Progenitor cell of endocrine pancreas (in vitro differentiated cells): ENCODE measurements at regions not wholly inside any gene's neighbourhood (a gene's known extent, or its start where the extent isn't known, plus 50 kb on each side); places are given as distances from the start of the nearest gene placed in this dataset.

Source experiments
- DNase-seq: peaks from one replicate; pipeline ENCODE4 v3.0.0; 2021; ENCODE audit warnings: low spot score; ENCODE audit not compliant: unreplicated experiment
- H3K27ac Mint-ChIP-seq: 2 replicates; pipeline ENCODE4 v1.8.0; 2021; ENCODE audit warnings: mild to moderate bottlenecking, moderate library complexity, mixed read lengths
- H3K27me3 Mint-ChIP-seq: 2 replicates; pipeline ENCODE4 v1.8.0; 2021; ENCODE audit warnings: mixed read lengths
- H3K36me3 Mint-ChIP-seq: 2 replicates; pipeline ENCODE4 v1.8.0; 2022; ENCODE audit warnings: mixed read lengths; ENCODE audit not compliant: insufficient read depth
- H3K4me1 Mint-ChIP-seq: 2 replicates; pipeline ENCODE4 v1.8.0; 2021; ENCODE audit warnings: low read depth, mixed read lengths
- H3K4me3 Mint-ChIP-seq: 2 replicates; pipeline ENCODE4 v1.8.0; 2021; ENCODE audit warnings: low read depth, mild to moderate bottlenecking, moderate library complexity, mixed read lengths
- H3K9me3 Mint-ChIP-seq: 2 replicates; pipeline ENCODE4 v1.8.0; 2021; ENCODE audit warnings: low read depth, mixed read lengths
- TF ChIP-seq, protein P1 (sequence below): fragments of 200-600 bp; sonication (generic); IDR thresholded peaks from one replicate; pipeline ENCODE4 v1.5.0; 2021; ENCODE audit warnings: antibody characterized with exemption, mild to moderate bottlenecking; ENCODE audit not compliant: unreplicated experiment

DNA sequence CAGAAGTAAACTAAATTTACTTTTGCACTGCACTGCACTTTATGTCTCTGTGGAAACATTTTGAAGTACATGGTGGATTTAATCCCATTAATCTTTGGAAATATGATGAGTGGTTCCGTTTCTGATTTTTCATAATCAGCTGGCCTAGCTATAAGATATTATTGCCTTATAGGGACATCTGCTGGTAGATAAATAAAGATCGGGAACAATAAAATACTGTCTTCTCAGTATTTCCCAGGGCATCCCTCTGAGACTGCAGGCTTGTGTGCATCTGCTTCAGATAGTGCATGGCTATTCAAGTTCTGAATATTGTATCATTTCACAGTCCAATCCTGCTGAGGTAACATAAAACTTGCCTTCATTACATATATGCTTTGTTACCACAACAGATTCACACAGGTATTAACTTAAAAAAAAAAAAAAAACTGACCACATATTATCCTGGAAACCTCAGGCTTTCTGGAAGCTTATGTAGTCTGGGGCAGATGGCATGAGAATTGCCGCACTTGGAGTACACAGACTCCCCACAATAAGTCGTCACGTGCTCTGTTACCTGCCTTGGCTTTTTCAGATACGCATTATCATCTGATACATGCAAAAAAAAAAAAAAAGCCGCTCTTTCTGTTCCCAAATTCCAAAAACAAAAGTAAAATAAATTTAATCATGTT lies 330.8 kb upstream of the AGTR1 start:
- H3K4me1 Mint-ChIP-seq = peaks cover 4% of the 10 kb centered on the region
- no peak overlapping the region for H3K27ac Mint-ChIP-seq
- no peak for DNase-seq
- no peaks in the 10 kb centered on the region for H3K27me3 Mint-ChIP-seq
- H3K4me3 Mint-ChIP-seq = no peak overlapping the region
- TF ChIP-seq, protein P1, sequence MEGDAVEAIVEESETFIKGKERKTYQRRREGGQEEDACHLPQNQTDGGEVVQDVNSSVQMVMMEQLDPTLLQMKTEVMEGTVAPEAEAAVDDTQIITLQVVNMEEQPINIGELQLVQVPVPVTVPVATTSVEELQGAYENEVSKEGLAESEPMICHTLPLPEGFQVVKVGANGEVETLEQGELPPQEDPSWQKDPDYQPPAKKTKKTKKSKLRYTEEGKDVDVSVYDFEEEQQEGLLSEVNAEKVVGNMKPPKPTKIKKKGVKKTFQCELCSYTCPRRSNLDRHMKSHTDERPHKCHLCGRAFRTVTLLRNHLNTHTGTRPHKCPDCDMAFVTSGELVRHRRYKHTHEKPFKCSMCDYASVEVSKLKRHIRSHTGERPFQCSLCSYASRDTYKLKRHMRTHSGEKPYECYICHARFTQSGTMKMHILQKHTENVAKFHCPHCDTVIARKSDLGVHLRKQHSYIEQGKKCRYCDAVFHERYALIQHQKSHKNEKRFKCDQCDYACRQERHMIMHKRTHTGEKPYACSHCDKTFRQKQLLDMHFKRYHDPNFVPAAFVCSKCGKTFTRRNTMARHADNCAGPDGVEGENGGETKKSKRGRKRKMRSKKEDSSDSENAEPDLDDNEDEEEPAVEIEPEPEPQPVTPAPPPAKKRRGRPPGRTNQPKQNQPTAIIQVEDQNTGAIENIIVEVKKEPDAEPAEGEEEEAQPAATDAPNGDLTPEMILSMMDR = no peak
- peaks cover 4% of the 10 kb centered on the region for H3K9me3 Mint-ChIP-seq
- H3K36me3 Mint-ChIP-seq = no peaks in the 10 kb centered on the region

DNA sequence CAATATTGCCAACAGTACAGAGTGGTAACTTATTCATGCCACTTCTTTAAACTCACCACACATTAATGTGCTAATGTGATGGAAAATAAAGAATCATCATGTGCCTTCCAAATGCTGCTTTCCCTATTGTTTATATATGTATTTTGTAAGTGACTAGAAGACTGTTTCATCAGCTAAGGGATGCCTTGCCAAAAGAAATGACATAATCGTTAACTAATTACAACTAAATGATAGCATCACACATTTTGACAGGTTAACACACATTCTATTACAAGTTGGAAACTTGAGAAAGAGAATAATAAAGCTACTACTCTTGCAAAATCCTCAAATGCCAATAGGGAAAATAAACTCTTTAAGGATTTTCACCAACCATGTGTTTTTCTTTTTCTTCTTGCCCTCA lies 329.9 kb upstream of the AGTR1 start:
- TF ChIP-seq, protein P1 = no peak
- H3K4me1 Mint-ChIP-seq = peaks cover 4% of the 10 kb centered on the region
- no peak overlapping the region for H3K4me3 Mint-ChIP-seq
- peaks cover 4% of the 10 kb centered on the region for H3K9me3 Mint-ChIP-seq
- no peaks in the 10 kb centered on the region for H3K27me3 Mint-ChIP-seq
- H3K36me3 Mint-ChIP-seq = no peaks in the 10 kb centered on the region
- no peak overlapping the region for H3K27ac Mint-ChIP-seq
- no peak for DNase-seq

- Mint-ChIP-seq H3K27me3 (no peaks in the 10 kb centered on the region), H3K27ac (no peak overlapping the region), H3K9me3 (peaks cover 4% of the 10 kb centered on the region), H3K4me1 (peaks cover 4% of the 10 kb centered on the region), H3K4me3 (no peak overlapping the region), H3K36me3 (no peaks in the 10 kb centered on the region)
- DNase-seq = no peak
- TF ChIP-seq, protein P1 = no peak
Measured at GRCh38 chr3:148369381-148369780, 328.3 kb upstream of the AGTR1 start.

- H3K9me3 Mint-ChIP-seq = no peaks in the 10 kb centered on the region
- H3K27me3 Mint-ChIP-seq = no peaks in the 10 kb centered on the region
- DNase-seq = no peak
- H3K27ac Mint-ChIP-seq = no peak overlapping the region
- H3K4me3 Mint-ChIP-seq = no peak overlapping the region
- peaks cover 2% of the 10 kb centered on the region for H3K4me1 Mint-ChIP-seq
- TF ChIP-seq, protein P1 = no peak
- H3K36me3 Mint-ChIP-seq = no peaks in the 10 kb centered on the region
Measured at GRCh38 chr3:148372206-148372875, 325.4 kb upstream of the AGTR1 start.

DNA sequence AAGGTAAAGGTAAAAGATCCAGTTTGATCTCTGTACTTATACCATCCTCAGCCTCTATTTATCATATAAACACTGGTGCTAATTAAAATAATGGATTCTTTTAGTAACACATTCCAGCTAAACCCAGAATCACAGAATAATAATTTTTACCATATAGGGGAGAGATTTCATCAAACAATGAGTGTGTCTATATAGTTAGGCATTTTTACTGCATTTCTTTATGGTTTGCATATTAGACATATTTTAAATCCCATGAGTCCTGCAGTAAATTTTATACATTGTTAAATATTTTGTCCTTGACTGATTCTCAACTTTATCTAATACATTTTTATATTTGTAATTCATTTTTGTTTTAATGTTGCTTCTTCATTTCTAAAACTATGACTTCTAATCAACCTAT lies 323.7 kb upstream of the AGTR1 start:
- TF ChIP-seq, protein P1 = no peak
- Mint-ChIP-seq H3K4me3 (no peak overlapping the region), H3K4me1 (no peaks in the 10 kb centered on the region), H3K36me3 (no peaks in the 10 kb centered on the region), H3K9me3 (no peaks in the 10 kb centered on the region), H3K27me3 (no peaks in the 10 kb centered on the region), H3K27ac (no peak overlapping the region)
- no peak for DNase-seq
